Endodermal cell (in vitro differentiated cells): ENCODE measurements at regions not wholly inside any gene's neighbourhood (a gene's known extent, or its start where the extent isn't known, plus 50 kb on each side); places are given as distances from the start of the nearest gene placed in this dataset.

Experiments
- DNase-seq: peaks from one replicate; pipeline ENCODE4 v3.0.0-alpha.2; 2017
- H3K27ac ChIP-seq: 2 replicates; pipeline ENCODE4 v1.5.1; 2013; ENCODE audit warnings: mild to moderate bottlenecking, low read depth, low read length, moderate library complexity
- H3K27me3 ChIP-seq: 2 replicates; pipeline ENCODE4 v1.6.1; 2013; ENCODE audit warnings: mild to moderate bottlenecking, low read length, moderate library complexity; ENCODE audit not compliant: insufficient read depth, control insufficient read depth, poor library complexity, severe bottlenecking
- H3K36me3 ChIP-seq: 2 replicates; pipeline ENCODE4 v1.7.0; 2013; ENCODE audit warnings: mild to moderate bottlenecking, low read length, moderate library complexity; ENCODE audit not compliant: control insufficient read depth, insufficient read depth
- H3K4me1 ChIP-seq: one replicate; pipeline ENCODE4 v1.7.0; 2013; ENCODE audit warnings: low read length; ENCODE audit not compliant: control insufficient read depth, insufficient read depth
- H3K4me3 ChIP-seq: 2 replicates; pipeline ENCODE4 v1.5.1; 2013; ENCODE audit warnings: mild to moderate bottlenecking, low read length, moderate library complexity
- H3K9ac ChIP-seq: 2 replicates; pipeline ENCODE4 v1.6.1; 2013; ENCODE audit warnings: mild to moderate bottlenecking, low read length, moderate library complexity; ENCODE audit not compliant: poor library complexity, severe bottlenecking; ENCODE audit errors: extremely low read depth
- H3K9me3 ChIP-seq: 2 replicates; pipeline ENCODE4 v1.6.1; 2013; ENCODE audit warnings: mild to moderate bottlenecking, low read length, moderate library complexity; ENCODE audit not compliant: control insufficient read depth
- H3K27ac Mint-ChIP-seq: 2 replicates; pipeline ENCODE4 v1.8.0; 2020; ENCODE audit warnings: mixed read lengths
- H3K27me3 Mint-ChIP-seq: 2 replicates; pipeline ENCODE4 v1.8.0; 2021; ENCODE audit warnings: mild to moderate bottlenecking, mixed read lengths; ENCODE audit not compliant: insufficient read depth
- H3K36me3 Mint-ChIP-seq: 2 replicates; pipeline ENCODE4 v1.8.0; 2020; ENCODE audit warnings: low read depth, mixed read lengths
- H3K4me1 Mint-ChIP-seq: 2 replicates; pipeline ENCODE4 v1.8.0; 2020; ENCODE audit warnings: mixed read lengths
- H3K4me3 Mint-ChIP-seq: 2 replicates; pipeline ENCODE4 v1.8.0; 2020; ENCODE audit warnings: mild to moderate bottlenecking, moderate library complexity, mixed read lengths
- H3K9me3 Mint-ChIP-seq: 2 replicates; pipeline ENCODE4 v1.8.0; 2020; ENCODE audit warnings: mild to moderate bottlenecking, mixed read lengths
- CTCF ChIP-seq: fragments of 200-600 bp; sonication (generic); conservative IDR thresholded peaks from 2 replicates; pipeline ENCODE4 v1.5.0; 2021; ENCODE audit warnings: antibody characterized with exemption, mild to moderate bottlenecking
- WGBS, 2 experiments: methylation state at CpG; one replicate each; pipeline versions ENCODE4 v1.1.5 to v1.1.7; 2013; ENCODE audit warnings: missing lambda C conversion rate in 2 of 2, mixed read lengths in 1 of 2; ENCODE audit not compliant: insufficient coverage in 1 of 2, insufficient read length in 1 of 2; 5-methylcytosine and 5-hydroxymethylcytosine counted together

- Histone ChIP-seq H3K4me3 (no peak overlapping the region), H3K9me3 (no peaks in the 10 kb centered on the region), H3K9ac (no peak overlapping the region), H3K4me1 (no peaks in the 10 kb centered on the region), H3K27me3 (no peaks in the 10 kb centered on the region), H3K36me3 (no peaks in the 10 kb centered on the region), H3K27ac (no peak overlapping the region)
- WGBS, 2 experiments: 87 to 100% methylated on average over 2 to 6 of the region's 6 CpGs
- H3K27me3 Mint-ChIP-seq: peaks cover 6% of the 10 kb centered on the region
- H3K4me3 Mint-ChIP-seq: no peak overlapping the region
- H3K4me1 Mint-ChIP-seq: peaks cover 11% of the 10 kb centered on the region
- DNase-seq: no peak
- no peaks in the 10 kb centered on the region for H3K9me3 Mint-ChIP-seq
- no peak overlapping the region for H3K27ac Mint-ChIP-seq
- no peaks in the 10 kb centered on the region for H3K36me3 Mint-ChIP-seq
- TF ChIP-seq CTCF: no peak
These were observed 113.8 kb upstream of the LINGO1 start for GRCh38 chr15:77746254-77747174.

GRCh38 chr15:77744398-77744797 lies 111.7 kb upstream of the LINGO1 start:
- H3K27ac Mint-ChIP-seq: no peak overlapping the region
- Histone ChIP-seq H3K36me3 (no peaks in the 10 kb centered on the region), H3K9me3 (no peaks in the 10 kb centered on the region), H3K27ac (no peak overlapping the region), H3K4me3 (no peak overlapping the region), H3K9ac (no peak overlapping the region), H3K27me3 (no peaks in the 10 kb centered on the region), H3K4me1 (peaks cover 4% of the 10 kb centered on the region)
- peaks cover 2% of the 10 kb centered on the region for H3K27me3 Mint-ChIP-seq
- H3K36me3 Mint-ChIP-seq: no peaks in the 10 kb centered on the region
- H3K9me3 Mint-ChIP-seq: no peaks in the 10 kb centered on the region
- no peak for TF ChIP-seq CTCF
- peaks cover 19% of the 10 kb centered on the region for H3K4me1 Mint-ChIP-seq
- no peak overlapping the region for H3K4me3 Mint-ChIP-seq
- no peak for DNase-seq
- 96 to 97% methylated on average over 3 to 6 of the region's 6 CpGs for WGBS, 2 experiments

- H3K27me3 Mint-ChIP-seq: peaks cover 4% of the 10 kb centered on the region
- H3K36me3 Mint-ChIP-seq: no peaks in the 10 kb centered on the region
- Histone ChIP-seq H3K9me3 (no peaks in the 10 kb centered on the region), H3K4me1 (peaks cover 4% of the 10 kb centered on the region), H3K4me3 (no peak overlapping the region), H3K9ac (no peak overlapping the region), H3K36me3 (no peaks in the 10 kb centered on the region), H3K27ac (no peak overlapping the region), H3K27me3 (no peaks in the 10 kb centered on the region)
- peaks cover 19% of the 10 kb centered on the region for H3K4me1 Mint-ChIP-seq
- 78 to 92% methylated on average over 3 to 4 of the region's 4 CpGs for WGBS, 2 experiments
- no peak overlapping the region for H3K4me3 Mint-ChIP-seq
- TF ChIP-seq CTCF: no peak
- no peak overlapping the region for H3K27ac Mint-ChIP-seq
- DNase-seq: no peak
- H3K9me3 Mint-ChIP-seq: no peaks in the 10 kb centered on the region
These were observed 109.9 kb upstream of the LINGO1 start for GRCh38 chr15:77742570-77742969.
